Ishikawa (cell line): ENCODE measurements at regions not wholly inside any gene's neighbourhood (a gene's known extent, or its start where the extent isn't known, plus 50 kb on each side); places are given as distances from the start of the nearest gene placed in this dataset.

Experiments used
- CEBPB ChIP-seq: IDR thresholded peaks from 2 replicates; pipeline ENCODE4 v1.6.1; 2012
- CREB1 ChIP-seq: IDR thresholded peaks from 2 replicates; pipeline ENCODE4 v1.6.1; 2012; ENCODE audit warnings: low read depth
- EGR1 ChIP-seq: IDR thresholded peaks from 2 replicates; pipeline ENCODE4 v1.6.1; 2012
- EP300 ChIP-seq: IDR thresholded peaks from 2 replicates; pipeline ENCODE4 v1.6.1; 2012; ENCODE audit warnings: borderline replicate concordance
- FOXM1 ChIP-seq: IDR thresholded peaks from 2 replicates; pipeline ENCODE4 v1.6.1; 2012; ENCODE audit warnings: low read depth, borderline replicate concordance
- MAX ChIP-seq: IDR thresholded peaks from 2 replicates; pipeline ENCODE4 v1.6.1; 2012
- NFIC ChIP-seq: IDR thresholded peaks from 2 replicates; pipeline ENCODE4 v1.6.1; 2012
- RAD21 ChIP-seq: IDR thresholded peaks from 2 replicates; pipeline ENCODE4 v1.6.1; 2012; ENCODE audit warnings: low read depth
- REST ChIP-seq: IDR thresholded peaks from 2 replicates; pipeline ENCODE4 v1.6.1; 2012; ENCODE audit warnings: low read depth, mild to moderate bottlenecking
- TAF1 ChIP-seq: IDR thresholded peaks from 2 replicates; pipeline ENCODE4 v1.6.1; 2012; ENCODE audit warnings: low read depth, mild to moderate bottlenecking
- TCF12 ChIP-seq: IDR thresholded peaks from 2 replicates; pipeline ENCODE4 v1.6.1; 2012; ENCODE audit warnings: low read depth
- TEAD4 ChIP-seq: IDR thresholded peaks from 2 replicates; pipeline ENCODE4 v1.6.1; 2012
- USF1 ChIP-seq: IDR thresholded peaks from 2 replicates; pipeline ENCODE4 v1.6.1; 2012
- YY1 ChIP-seq: IDR thresholded peaks from 2 replicates; pipeline ENCODE4 v1.6.1; 2012; ENCODE audit warnings: low read depth
- ZBTB7A ChIP-seq: IDR thresholded peaks from 2 replicates; pipeline ENCODE4 v1.6.1; 2012; ENCODE audit warnings: low read depth

GRCh38 chr20:22387452-22387851, 196.9 kb downstream of the FOXA2 start:
- TF ChIP-seq TEAD4 (no peak), TAF1 (no peak), EGR1 (no peak), ZBTB7A (no peak), USF1 (no peak), RAD21 (no peak), MAX (no peak), CEBPB (no peak), YY1 (no peak), REST (no peak), TCF12 (no peak), NFIC (no peak), EP300 (no peak), CREB1 (no peak), FOXM1 (no peak)

DNA sequence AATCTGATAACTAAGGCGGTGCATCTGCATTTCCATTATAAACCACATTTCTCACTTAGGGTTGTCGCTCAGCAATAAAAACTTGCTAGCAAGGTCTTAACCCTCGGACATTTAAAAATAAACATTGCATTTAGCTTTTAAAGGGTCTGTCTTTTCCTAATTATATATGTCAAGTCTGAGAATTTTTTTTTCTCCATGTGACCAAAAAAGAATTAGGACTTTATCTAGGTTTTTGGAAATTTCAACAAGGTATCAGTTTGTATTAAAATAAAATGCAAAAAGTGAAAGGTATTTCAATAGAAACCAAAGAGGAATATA, 198.1 kb downstream of the FOXA2 start:
- TF ChIP-seq REST, result no peak
- TF ChIP-seq TEAD4, result no peak
- no peak for TF ChIP-seq EGR1
- no peak for TF ChIP-seq CEBPB
- TF ChIP-seq TCF12, result no peak
- no peak for TF ChIP-seq TAF1
- TF ChIP-seq RAD21, result no peak
- no peak for TF ChIP-seq NFIC
- no peak for TF ChIP-seq FOXM1
- no peak for TF ChIP-seq MAX
- TF ChIP-seq ZBTB7A, result no peak
- no peak for TF ChIP-seq USF1
- TF ChIP-seq EP300, result no peak
- no peak for TF ChIP-seq YY1
- no peak for TF ChIP-seq CREB1

GRCh38 chr20:22385602-22386305, 198.6 kb downstream of the FOXA2 start:
- TF ChIP-seq TEAD4, result no peak
- no peak for TF ChIP-seq CREB1
- TF ChIP-seq TAF1, result no peak
- TF ChIP-seq USF1, result no peak
- TF ChIP-seq FOXM1, result no peak
- TF ChIP-seq REST, result no peak
- TF ChIP-seq RAD21, result no peak
- TF ChIP-seq NFIC, result no peak
- no peak for TF ChIP-seq TCF12
- TF ChIP-seq MAX, result no peak
- TF ChIP-seq YY1, result no peak
- no peak for TF ChIP-seq ZBTB7A
- no peak for TF ChIP-seq EP300
- TF ChIP-seq EGR1, result no peak

DNA sequence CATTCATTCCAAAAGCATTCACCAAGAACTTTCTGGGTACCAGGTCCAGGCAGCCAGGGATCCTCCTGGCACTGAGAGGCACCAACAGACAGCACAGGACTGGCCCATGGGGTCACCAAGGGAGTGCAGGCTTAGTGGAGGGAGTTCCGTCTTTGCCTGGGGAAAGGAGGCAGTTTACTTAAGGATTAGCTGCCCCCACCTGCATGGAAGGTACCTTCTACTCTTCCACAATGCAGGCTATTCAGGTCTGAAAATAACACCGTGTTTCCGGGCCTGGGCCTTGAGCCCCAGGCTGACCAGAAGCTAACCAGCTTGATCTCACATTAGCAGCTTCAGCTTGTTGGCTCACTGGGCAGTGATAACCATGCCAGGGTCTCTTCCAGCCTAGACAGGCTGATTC, 199.4 kb downstream of the FOXA2 start:
- TF ChIP-seq EP300, result no peak
- no peak for TF ChIP-seq TAF1
- TF ChIP-seq CREB1, result no peak
- TF ChIP-seq EGR1, result no peak
- TF ChIP-seq TCF12, result no peak
- no peak for TF ChIP-seq MAX
- TF ChIP-seq RAD21, result no peak
- TF ChIP-seq FOXM1, result no peak
- TF ChIP-seq USF1, result no peak
- TF ChIP-seq REST, result no peak
- no peak for TF ChIP-seq TEAD4
- TF ChIP-seq ZBTB7A, result no peak
